ENCODE measurements at regions not wholly inside any gene's neighbourhood (a gene's known extent, or its start where the extent isn't known, plus 50 kb on each side); places are given as distances from the start of the nearest gene placed in this dataset.

DNA sequence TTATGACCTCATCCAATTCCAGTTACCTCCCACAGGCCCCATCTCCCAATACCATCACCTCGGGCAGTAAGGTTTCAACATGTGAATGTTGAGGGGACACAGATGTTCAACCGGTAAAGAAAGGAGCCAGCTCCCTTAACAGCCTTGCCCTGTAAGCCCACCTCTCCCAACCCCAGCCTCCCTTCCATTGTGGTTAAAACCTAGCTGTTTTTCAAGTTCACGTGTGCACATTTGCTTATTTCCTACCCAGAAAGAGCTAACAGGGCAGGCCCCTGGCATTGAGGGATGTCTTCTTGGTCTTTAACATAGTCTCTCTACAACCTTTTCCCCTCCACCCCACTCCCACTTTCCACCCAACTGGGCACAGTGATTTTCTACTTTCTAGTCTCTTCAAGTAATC, 385.7 kb downstream of the FBXW7 start:
- DNase-seq (ENCODE audit: low read depth), result no peak
- CTCF ChIA-PET, result interaction anchor here (0.5 kb wide), 1 partner anchor 27 kb away, joined by 4 read pairs; no protein-coding TSS in a partner anchor
- Histone ChIP-seq H3K36me3 (ENCODE audit: control insufficient read depth, insufficient read depth, low read length) (no peaks in the 10 kb centered on the region), H3K27me3 (ENCODE audit: control insufficient read depth, insufficient read depth, low read length) (peaks cover 8% of the 10 kb centered on the region), H3K4me3 (ENCODE audit: low read depth, low read length) (no peak overlapping the region)
- TF ChIP-seq CTCF (IDR thresholded peaks at IDR 0.05; ENCODE audit: insufficient read depth, low read depth, low read length), result no peak
- POLR2A ChIA-PET, result no interaction called here

DNA sequence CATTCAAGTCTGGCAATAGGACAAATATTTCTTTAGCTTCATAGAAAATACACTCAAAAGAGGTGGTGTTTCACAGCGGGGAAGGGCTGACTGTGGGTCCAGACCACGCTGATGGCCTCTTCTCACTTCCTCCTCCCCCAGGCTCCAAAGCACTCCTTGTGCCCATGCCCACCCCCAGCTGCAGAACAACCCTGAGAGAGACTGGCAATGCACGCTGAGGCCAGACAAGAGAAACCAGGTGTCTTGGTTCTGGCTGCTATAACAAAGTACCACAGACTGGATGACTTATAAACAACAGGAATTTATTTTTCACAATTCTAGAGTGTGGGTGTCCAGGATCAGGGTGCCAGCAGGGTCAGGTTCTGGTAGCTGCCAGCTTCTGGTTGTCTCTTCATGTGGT, 386.1 kb downstream of the FBXW7 start:
- ChIA-PET POLR2A (no interaction called here), CTCF (interaction anchor here (0.5 kb wide), 1 partner anchor 27 kb away, joined by 4 read pairs; no protein-coding TSS in a partner anchor)

GRCh38 chr4:152148057-152148456, 387.2 kb upstream of the GATB start:
- H3K27me3 ChIP-seq (ENCODE audit: control insufficient read depth, insufficient read depth, low read length), result peaks cover 6% of the 10 kb centered on the region
- no peak for TF ChIP-seq CTCF (IDR thresholded peaks at IDR 0.05; ENCODE audit: insufficient read depth, low read depth, low read length)
- no peak for DNase-seq (ENCODE audit: low read depth)
- ChIA-PET POLR2A (no interaction called here), CTCF (no interaction called here)
- no peak overlapping the region for H3K4me3 ChIP-seq (ENCODE audit: low read depth, low read length)
- H3K36me3 ChIP-seq (ENCODE audit: control insufficient read depth, insufficient read depth, low read length), result no peaks in the 10 kb centered on the region

More for the DNA sequence above, 386.1 kb downstream of the FBXW7 start:
- no peak for DNase-seq (ENCODE audit: low read depth)
- TF ChIP-seq CTCF (IDR thresholded peaks at IDR 0.05; ENCODE audit: insufficient read depth, low read depth, low read length), result no peak
- H3K36me3 ChIP-seq (ENCODE audit: control insufficient read depth, insufficient read depth, low read length), result no peaks in the 10 kb centered on the region
- no peak overlapping the region for H3K4me3 ChIP-seq (ENCODE audit: low read depth, low read length)
- peaks cover 8% of the 10 kb centered on the region for H3K27me3 ChIP-seq (ENCODE audit: control insufficient read depth, insufficient read depth, low read length)

DNA sequence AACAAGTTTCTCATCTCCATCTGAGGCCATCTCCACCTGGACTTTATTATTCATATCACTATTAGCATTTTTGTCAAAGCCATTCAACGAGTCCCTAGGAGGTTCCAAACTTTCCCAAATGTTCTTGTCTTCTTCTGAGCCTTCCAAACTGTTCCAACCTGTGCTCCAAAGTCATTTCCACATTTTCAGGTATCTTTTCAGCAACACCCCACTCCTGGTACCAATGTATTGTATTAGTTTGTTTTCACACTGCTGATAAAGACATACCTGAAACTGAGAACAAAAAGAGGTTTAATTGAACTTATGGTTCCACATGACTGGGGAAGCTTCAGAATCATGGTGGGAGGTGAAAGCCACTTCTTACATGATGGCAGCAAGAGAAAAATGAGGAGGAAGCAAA, 385.4 kb upstream of the GATB start:
- DNase-seq (ENCODE audit: low read depth), result no peak
- Histone ChIP-seq H3K27me3 (ENCODE audit: control insufficient read depth, insufficient read depth, low read length) (peaks cover 4% of the 10 kb centered on the region), H3K36me3 (ENCODE audit: control insufficient read depth, insufficient read depth, low read length) (no peaks in the 10 kb centered on the region), H3K4me3 (ENCODE audit: low read depth, low read length) (no peak overlapping the region)
- POLR2A ChIA-PET, result no interaction called here
- CTCF ChIA-PET, result no interaction called here
- TF ChIP-seq CTCF (IDR thresholded peaks at IDR 0.05; ENCODE audit: insufficient read depth, low read depth, low read length), result no peak

GRCh38 chr4:152143806-152144205, 383.0 kb upstream of the GATB start:
- ChIA-PET CTCF (no interaction called here), POLR2A (no interaction called here)
- H3K27me3 ChIP-seq (ENCODE audit: control insufficient read depth, insufficient read depth, low read length), result peaks cover 3% of the 10 kb centered on the region
- TF ChIP-seq CTCF (IDR thresholded peaks at IDR 0.05; ENCODE audit: insufficient read depth, low read depth, low read length), result no peak
- no peak overlapping the region for H3K4me3 ChIP-seq (ENCODE audit: low read depth, low read length)
- DNase-seq (ENCODE audit: low read depth), result no peak
- H3K36me3 ChIP-seq (ENCODE audit: control insufficient read depth, insufficient read depth, low read length), result no peaks in the 10 kb centered on the region

Measured in BJ (cell line).